Esophagus muscularis mucosa (tissue), 4 donors: ENCODE measurements at regions not wholly inside any gene's neighbourhood (a gene's known extent, or its start where the extent isn't known, plus 50 kb on each side); places are given as distances from the start of the nearest gene placed in this dataset.

Source experiments
- CTCF ChIP-seq, 3 experiments: fragments of 200-600 bp in 2 of 3; fragments of 450-650 bp in 1 of 3; sonication (generic) in 2 of 3; IDR thresholded peaks; one replicate each; pipeline ENCODE4 v1.5.1; 2017 to 2019; ENCODE audit warnings: antibody characterized with exemption in 3 of 3, mild to moderate bottlenecking in 2 of 3, moderate library complexity in 1 of 3
- EP300 ChIP-seq: sonication (generic); formaldehyde crosslinking; IDR thresholded peaks from one replicate; pipeline ENCODE4 v1.6.1; 2017; ENCODE audit warnings: antibody characterized with exemption
- POLR2A ChIP-seq: fragments of 450-650 bp; IDR thresholded peaks from one replicate; pipeline ENCODE4 v1.6.1; 2017; ENCODE audit warnings: antibody characterized with exemption, moderate library complexity, mild to moderate bottlenecking, low read depth
- POLR2AphosphoS5 ChIP-seq, 2 donors: sonication (generic); formaldehyde crosslinking; IDR thresholded peaks; one replicate each; pipeline ENCODE4 v1.6.1; 2017; ENCODE audit warnings: antibody characterized with exemption in 2 of 2

GRCh38 chr7:98711945-98712344 lies 94.9 kb downstream of the NPTX2 start:
- TF ChIP-seq CTCF (IDR thresholded peaks at IDR 0.05): no peak
- no peak for TF ChIP-seq EP300
- TF ChIP-seq POLR2A: no peak
- no peak for TF ChIP-seq POLR2AphosphoS5 (IDR thresholded peaks at IDR 0.05)
